ENCODE measurements at regions not wholly inside any gene's neighbourhood (a gene's known extent, or its start where the extent isn't known, plus 50 kb on each side); places are given as distances from the start of the nearest gene placed in this dataset.
A peak's percentile ranks its signal among the peaks of the same experiment; 100 is the strongest.

- no peak for TF ChIP-seq CTCF (IDR thresholded peaks at IDR 0.05; ENCODE audit: low read depth, low read length, missing control alignments)
- DNase-seq (ENCODE audit: low read depth), result no peak
- H3K4me3 ChIP-seq (ENCODE audit: low read depth, low read length), result no peak overlapping the region
- in situ Hi-C loops (cut with HindIII; ENCODE audit: low sequenced_read_pairs), result no loop called here
These were observed 1156.4 kb downstream of the AMY1C start for GRCh38 chr1:104906141-104906540.

- no peak overlapping the region for H3K4me3 ChIP-seq (ENCODE audit: low read depth, low read length)
- in situ Hi-C loops (cut with HindIII; ENCODE audit: low sequenced_read_pairs), result no loop called here
- no peak for DNase-seq (ENCODE audit: low read depth)
- TF ChIP-seq CTCF (IDR thresholded peaks at IDR 0.05; ENCODE audit: low read depth, low read length, missing control alignments), result no peak
These were observed 1169.5 kb downstream of the AMY1C start for GRCh38 chr1:104919188-104919587.

GRCh38 chr1:104921525-104921924, 1171.8 kb downstream of the AMY1C start:
- H3K4me3 ChIP-seq (ENCODE audit: low read depth, low read length), result no peak overlapping the region
- no peak for TF ChIP-seq CTCF (IDR thresholded peaks at IDR 0.05; ENCODE audit: low read depth, low read length, missing control alignments)
- peak; percentile 12 for DNase-seq (ENCODE audit: low read depth)
- in situ Hi-C loops (cut with HindIII; ENCODE audit: low sequenced_read_pairs), result no loop called here

GRCh38 chr1:104923075-104923474, 1173.4 kb downstream of the AMY1C start:
- H3K4me3 ChIP-seq (ENCODE audit: low read depth, low read length), result no peak overlapping the region
- in situ Hi-C loops (cut with HindIII; ENCODE audit: low sequenced_read_pairs), result no loop called here
- DNase-seq (ENCODE audit: low read depth), result no peak
- no peak for TF ChIP-seq CTCF (IDR thresholded peaks at IDR 0.05; ENCODE audit: low read depth, low read length, missing control alignments)

- in situ Hi-C loops (cut with HindIII; ENCODE audit: low sequenced_read_pairs), result no loop called here
- no peak for TF ChIP-seq CTCF (IDR thresholded peaks at IDR 0.05; ENCODE audit: low read depth, low read length, missing control alignments)
- no peak overlapping the region for H3K4me3 ChIP-seq (ENCODE audit: low read depth, low read length)
- DNase-seq (ENCODE audit: low read depth), result no peak
These were observed 1179.6 kb downstream of the AMY1C start for GRCh38 chr1:104929280-104929679.

- DNase-seq (ENCODE audit: low read depth), result no peak
- TF ChIP-seq CTCF (IDR thresholded peaks at IDR 0.05; ENCODE audit: low read depth, low read length, missing control alignments), result no peak
- in situ Hi-C loops (cut with HindIII; ENCODE audit: low sequenced_read_pairs), result no loop called here
- H3K4me3 ChIP-seq (ENCODE audit: low read depth, low read length), result no peak overlapping the region
These were observed 1182.6 kb downstream of the AMY1C start for GRCh38 chr1:104932030-104932915.
